GM12874 (cell line): ENCODE measurements at regions not wholly inside any gene's neighbourhood (a gene's known extent, or its start where the extent isn't known, plus 50 kb on each side); places are given as distances from the start of the nearest gene placed in this dataset.

Experiments
- TF ChIP-seq, protein P1 (sequence below): IDR thresholded peaks from 2 replicates; pipeline ENCODE4 v1.5.1; 2011; ENCODE audit warnings: low read depth, mild to moderate bottlenecking, control low read depth, low read length, moderate library complexity; ENCODE audit not compliant: insufficient read depth

DNA sequence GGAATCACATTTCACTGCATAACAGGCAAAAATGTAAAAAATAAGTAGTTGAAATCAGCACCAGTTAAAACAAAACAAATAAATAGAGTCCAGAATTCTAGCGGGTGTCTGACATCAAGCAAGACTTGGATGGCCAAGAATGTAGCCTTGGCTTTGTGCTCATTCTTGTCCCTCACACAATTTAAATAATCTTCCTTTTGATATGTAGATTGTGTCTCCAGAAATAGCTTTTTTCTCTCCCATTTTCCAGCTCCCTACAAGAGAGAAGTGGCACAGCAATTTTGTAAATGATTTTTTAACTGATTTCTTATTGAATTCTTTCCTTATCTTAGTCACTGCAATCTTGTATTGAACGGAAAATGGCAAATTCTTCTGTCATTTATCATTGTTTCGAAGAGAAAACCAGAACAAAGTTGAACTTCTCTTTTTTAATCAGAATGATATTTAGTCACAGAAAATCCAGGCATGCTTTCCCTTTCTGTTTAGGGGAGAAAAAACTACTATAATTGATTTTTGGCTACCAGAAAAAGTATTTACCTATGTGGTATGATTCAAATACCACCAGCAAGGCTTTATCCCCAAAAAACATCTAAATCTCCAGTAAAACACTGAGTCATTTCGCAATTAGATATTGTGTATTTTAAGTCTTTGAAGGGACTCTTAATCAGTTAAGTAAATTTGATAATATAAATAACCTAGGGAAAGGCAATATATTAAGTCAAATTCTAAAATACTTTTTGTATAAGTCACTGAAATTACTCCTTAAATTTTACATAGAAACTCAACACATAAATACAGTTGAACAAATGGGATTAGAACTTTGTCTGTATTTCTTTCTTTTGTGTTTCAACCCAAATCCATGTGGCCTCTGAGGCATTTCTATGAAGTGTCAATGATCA, 481.7 kb downstream of the GBE1 start:
- TF ChIP-seq, protein P1, sequence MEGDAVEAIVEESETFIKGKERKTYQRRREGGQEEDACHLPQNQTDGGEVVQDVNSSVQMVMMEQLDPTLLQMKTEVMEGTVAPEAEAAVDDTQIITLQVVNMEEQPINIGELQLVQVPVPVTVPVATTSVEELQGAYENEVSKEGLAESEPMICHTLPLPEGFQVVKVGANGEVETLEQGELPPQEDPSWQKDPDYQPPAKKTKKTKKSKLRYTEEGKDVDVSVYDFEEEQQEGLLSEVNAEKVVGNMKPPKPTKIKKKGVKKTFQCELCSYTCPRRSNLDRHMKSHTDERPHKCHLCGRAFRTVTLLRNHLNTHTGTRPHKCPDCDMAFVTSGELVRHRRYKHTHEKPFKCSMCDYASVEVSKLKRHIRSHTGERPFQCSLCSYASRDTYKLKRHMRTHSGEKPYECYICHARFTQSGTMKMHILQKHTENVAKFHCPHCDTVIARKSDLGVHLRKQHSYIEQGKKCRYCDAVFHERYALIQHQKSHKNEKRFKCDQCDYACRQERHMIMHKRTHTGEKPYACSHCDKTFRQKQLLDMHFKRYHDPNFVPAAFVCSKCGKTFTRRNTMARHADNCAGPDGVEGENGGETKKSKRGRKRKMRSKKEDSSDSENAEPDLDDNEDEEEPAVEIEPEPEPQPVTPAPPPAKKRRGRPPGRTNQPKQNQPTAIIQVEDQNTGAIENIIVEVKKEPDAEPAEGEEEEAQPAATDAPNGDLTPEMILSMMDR: no peak

DNA sequence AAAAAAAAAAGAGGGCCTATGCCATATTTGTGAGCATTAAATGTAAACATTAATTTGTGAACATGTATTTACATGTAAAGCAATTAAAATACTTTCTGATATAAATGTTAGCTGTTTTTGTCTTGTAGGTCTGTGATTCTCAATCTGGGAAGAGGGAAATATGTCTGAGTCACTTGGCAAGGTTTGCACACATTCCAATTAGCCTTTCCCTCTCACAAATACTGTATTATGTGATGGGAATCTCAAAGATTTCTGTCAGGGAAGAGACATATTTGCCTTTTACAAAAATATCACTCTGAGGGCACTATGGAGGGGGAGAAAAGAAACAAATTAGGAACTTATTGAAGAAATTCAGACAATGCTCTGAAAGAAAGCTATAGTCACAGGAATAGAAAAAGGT, 483.6 kb downstream of the GBE1 start:
- TF ChIP-seq, protein P1: no peak

DNA sequence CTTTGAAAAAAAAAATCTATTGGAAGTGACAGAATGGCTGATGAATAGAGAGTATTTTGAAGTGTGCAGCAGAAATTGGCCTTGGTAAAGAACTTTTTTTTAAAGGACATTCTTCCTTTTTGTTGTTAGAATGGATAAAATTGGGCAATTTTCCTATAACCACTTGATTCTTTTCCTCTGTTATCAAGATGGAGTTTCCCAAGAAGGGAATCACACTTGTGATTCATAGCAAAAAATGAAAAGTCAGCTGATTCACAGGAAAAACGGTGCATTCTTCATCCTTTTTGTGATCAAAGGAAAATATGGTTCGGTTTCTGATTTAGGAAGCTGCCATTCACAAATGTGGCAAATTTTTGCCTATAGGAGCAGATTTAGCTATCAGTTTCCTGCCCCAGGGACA, 486.8 kb downstream of the GBE1 start:
- TF ChIP-seq, protein P1: no peak

DNA sequence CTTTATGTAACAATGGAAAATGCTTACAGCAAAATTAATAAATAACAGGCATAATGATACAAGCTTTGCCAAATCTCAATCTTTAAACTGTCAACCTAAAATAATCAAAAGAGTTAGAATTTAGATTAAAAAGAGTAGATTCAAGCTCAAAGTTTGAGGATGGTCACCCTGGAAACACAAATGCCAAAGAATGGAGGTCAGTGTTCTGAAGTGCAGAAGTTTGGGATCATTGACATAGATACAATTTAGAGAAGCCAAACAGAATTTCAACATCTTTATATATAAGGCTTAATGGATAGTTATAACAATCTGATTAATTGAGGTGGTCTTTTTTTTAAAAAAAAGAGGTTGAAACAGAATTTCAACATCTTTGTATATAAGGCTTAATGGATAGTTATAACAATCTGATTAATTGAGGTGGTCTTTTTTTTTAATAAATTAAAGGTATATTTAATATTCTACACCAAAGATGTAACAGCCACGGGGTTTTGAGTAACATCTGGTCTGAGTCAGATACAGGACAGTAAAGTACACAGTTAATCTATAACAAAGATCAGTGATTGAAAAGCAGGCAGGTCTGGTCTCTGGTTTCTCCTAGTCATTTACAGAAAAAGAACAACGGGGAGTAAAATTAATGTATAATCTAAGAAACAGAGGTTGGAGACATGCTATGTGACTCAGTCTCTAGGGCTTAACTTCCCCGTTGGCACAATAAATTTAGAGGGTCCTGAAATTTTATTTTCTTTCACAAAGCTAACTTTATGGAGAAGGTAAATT, 490.7 kb downstream of the GBE1 start:
- TF ChIP-seq, protein P1: no peak

DNA sequence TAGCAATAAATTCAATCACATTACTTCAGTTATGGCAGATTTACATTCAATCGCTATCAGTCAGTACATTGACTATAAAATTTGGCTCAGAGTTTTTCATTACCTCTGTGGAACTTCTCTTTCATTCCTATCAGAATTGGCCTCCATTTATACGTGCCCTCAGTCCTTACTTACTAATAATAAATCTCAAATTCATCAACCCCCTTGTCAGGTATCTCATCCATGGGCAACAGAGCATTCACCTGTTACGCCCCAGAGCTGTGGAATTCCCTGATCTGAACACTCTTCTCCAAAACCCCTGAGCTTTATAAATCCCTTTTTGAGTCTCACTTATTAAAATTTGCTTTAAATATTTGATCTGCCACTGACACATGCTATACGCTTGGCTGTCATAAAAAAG, 492.9 kb downstream of the GBE1 start:
- TF ChIP-seq, protein P1: no peak

DNA sequence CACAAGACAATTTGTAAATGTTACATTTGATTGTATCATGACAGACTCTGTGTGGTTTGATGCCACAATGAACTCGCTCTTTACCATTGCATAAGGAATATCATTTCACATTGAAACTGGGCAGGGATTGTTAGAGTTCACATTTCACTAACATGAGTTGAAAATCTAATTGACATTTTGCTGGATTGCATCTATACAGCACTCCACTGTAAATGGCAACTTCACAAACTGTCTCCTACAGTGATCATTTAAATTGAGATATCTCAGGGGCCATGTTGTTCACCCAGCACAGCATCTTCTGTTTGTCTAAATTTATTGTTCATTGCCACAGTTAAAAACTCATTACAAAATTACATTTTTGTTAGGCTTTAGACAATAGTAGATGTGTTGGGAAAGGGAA, 499.4 kb downstream of the GBE1 start:
- TF ChIP-seq, protein P1: no peak

DNA sequence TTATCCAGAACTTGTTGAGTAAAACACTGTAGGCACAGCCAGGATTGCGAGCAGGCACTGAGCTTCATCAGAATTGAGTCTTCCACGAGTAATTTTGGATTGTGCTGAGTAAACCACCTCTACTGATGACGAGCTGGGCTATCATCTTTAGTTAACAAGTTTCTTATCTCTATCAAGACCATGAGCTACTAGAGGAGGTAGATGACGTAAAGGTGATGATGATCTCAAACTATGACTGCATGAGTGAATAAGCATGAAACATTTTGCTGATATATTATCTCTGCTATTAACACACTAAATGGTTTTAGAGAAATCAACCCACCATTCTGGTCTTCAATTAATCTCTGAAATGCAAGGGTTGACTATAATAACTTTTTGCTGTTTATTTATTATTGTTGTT, 506.0 kb downstream of the GBE1 start:
- TF ChIP-seq, protein P1: no peak
